ENCODE measurements at regions not wholly inside any gene's neighbourhood (a gene's known extent, or its start where the extent isn't known, plus 50 kb on each side); places are given as distances from the start of the nearest gene placed in this dataset.

DNA sequence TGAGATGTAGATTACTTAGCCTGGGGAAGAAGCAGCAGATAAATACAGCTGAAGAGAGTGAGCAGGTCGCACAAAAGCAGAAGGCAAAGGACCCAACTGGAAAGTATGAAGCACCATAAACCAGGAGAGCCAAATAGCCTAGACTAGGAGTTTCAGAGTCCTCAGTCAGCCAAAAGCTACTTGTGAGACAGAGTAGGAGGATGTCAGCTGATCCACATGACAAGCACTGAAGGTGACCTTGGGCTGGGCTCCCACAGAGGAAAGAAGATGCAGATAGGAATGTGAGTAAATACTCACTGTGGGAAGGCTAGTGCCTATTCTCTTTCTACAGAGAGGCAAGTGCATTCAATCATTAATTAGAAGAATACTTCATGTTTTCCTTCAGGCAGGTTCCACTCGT is 274.0 kb upstream of the POU3F2 start:
- TF ChIP-seq POLR2A (IDR thresholded peaks at IDR 0.05), result no peak
- TF ChIP-seq, protein P1, sequence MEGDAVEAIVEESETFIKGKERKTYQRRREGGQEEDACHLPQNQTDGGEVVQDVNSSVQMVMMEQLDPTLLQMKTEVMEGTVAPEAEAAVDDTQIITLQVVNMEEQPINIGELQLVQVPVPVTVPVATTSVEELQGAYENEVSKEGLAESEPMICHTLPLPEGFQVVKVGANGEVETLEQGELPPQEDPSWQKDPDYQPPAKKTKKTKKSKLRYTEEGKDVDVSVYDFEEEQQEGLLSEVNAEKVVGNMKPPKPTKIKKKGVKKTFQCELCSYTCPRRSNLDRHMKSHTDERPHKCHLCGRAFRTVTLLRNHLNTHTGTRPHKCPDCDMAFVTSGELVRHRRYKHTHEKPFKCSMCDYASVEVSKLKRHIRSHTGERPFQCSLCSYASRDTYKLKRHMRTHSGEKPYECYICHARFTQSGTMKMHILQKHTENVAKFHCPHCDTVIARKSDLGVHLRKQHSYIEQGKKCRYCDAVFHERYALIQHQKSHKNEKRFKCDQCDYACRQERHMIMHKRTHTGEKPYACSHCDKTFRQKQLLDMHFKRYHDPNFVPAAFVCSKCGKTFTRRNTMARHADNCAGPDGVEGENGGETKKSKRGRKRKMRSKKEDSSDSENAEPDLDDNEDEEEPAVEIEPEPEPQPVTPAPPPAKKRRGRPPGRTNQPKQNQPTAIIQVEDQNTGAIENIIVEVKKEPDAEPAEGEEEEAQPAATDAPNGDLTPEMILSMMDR (IDR thresholded peaks at IDR 0.05), result no peak
